Adrenal gland (tissue), 9 donors: ENCODE measurements at regions not wholly inside any gene's neighbourhood (a gene's known extent, or its start where the extent isn't known, plus 50 kb on each side); places are given as distances from the start of the nearest gene placed in this dataset.

Experiments
- DNase-seq, 7 donors: peaks; one replicate each; pipeline ENCODE4 v3.0.0-alpha.2; 2019 to 2020
- H3K27ac ChIP-seq, 5 donors: fragments of 200-600 bp; sonication (generic) in 4 of 5; 1 replicate in 3 of 5; 2 replicates in 2 of 5; pipeline versions ENCODE4 v1.5.1 to v1.8.0; 2016 to 2020; ENCODE audit warnings: mild to moderate bottlenecking in 1 of 5
- H3K27me3 ChIP-seq: fragments of 200-600 bp; 2 replicates; pipeline ENCODE4 v1.8.0; 2021
- H3K36me3 ChIP-seq, 2 donors: fragments of 200-600 bp; replicated peaks in 1 of 2; 1 replicate in 1 of 2; 2 replicates in 1 of 2; pipeline versions ENCODE4 v1.5.1 to v1.8.0; 2018 to 2022
- H3K4me1 ChIP-seq, 2 donors: fragments of 200-600 bp; replicated peaks in 1 of 2; 1 replicate in 1 of 2; 2 replicates in 1 of 2; pipeline versions ENCODE4 v1.5.1 to v1.8.0; 2018 to 2021
- H3K4me3 ChIP-seq, 4 donors: fragments of 200-600 bp; sonication (generic) in 3 of 4; one replicate each; pipeline ENCODE4 v1.5.1; 2016 to 2018
- H3K9me3 ChIP-seq, 3 donors: fragments of 200-600 bp; sonication (generic) in 1 of 3; replicated peaks in 1 of 3; 1 replicate in 2 of 3; 2 replicates in 1 of 3; pipeline versions ENCODE4 v1.5.1 to v1.8.0; 2016 to 2021
- POLR2A ChIP-seq, 2 donors: fragments of 450-650 bp; IDR thresholded peaks; one replicate each; pipeline ENCODE4 v1.6.1; 2017; ENCODE audit warnings: antibody characterized with exemption in 2 of 2, mild to moderate bottlenecking in 2 of 2, moderate library complexity in 1 of 2
- WGBS, 4 donors: extraction: QIAGEN DNeasy Blood & Tissue Kit in 2 of 4; methylation state at CpG; one replicate each; pipeline versions ENCODE4 v1.1.5 to v1.1.7; 2013 to 2017; 5-methylcytosine and 5-hydroxymethylcytosine counted together
- intact Hi-C, 2 donors: fragments of 100-400 bp; cut with DNase I; formaldehyde crosslinking; loops; one replicate each; pipeline versions ENCODE4 v1.14.1 to v1.15.0; 2022 to 2023
- TF ChIP-seq, protein P1 (sequence below), 6 experiments: fragments of 450-650 bp in 4 of 6; fragments of 200-600 bp in 2 of 6; sonication (generic) in 1 of 6; IDR thresholded peaks; 1 replicate in 5 of 6; 2 replicates in 1 of 6; pipeline versions ENCODE4 v1.5.1 to v1.8.0; 2016 to 2021; ENCODE audit warnings: antibody characterized with exemption in 6 of 6, mild to moderate bottlenecking in 2 of 6, moderate library complexity in 1 of 6
- donor health status: healthy with polysubstance abuse.
- donor health status: Bipolar disorder and iron deficiency.
- donor health status: DM: yes; HTN: yes; CAD: no.
- donor health status: DM: no; HTN: no; CAD: no.
- donor health status: DM: no; HTN: no; CAD: no.

DNA sequence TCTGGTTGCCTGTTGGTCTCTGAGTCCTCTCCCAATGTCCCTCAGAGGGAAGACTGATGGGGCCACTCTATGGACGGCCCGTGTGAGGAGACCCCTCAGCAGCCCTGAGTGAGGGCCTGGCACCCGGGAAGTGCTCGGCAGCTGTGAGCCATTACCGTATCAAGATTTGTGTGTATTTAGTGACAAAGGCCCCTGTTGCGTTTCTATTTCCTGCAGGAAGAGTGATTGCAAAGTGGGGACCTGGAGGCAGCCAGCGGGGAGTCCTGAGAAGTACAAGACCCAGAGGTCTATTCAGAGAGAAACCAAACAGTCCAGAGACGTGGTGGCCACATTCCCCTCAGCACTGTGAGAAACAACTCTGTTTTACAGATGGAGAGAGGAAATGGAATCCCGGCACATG is 51.1 kb upstream of the CHST15 start:
- Histone ChIP-seq H3K4me3 (no peak overlapping the region), H3K9me3 (no peaks in the 10 kb centered on the region), H3K4me1 (peaks cover 0 to 20% of the 10 kb centered on the region in 2 donors), H3K36me3 (no peaks in the 10 kb centered on the region), H3K27ac (peak overlapping the region in 4 of 5 donors; percentile 6 to 87 (median 40)), H3K27me3 (no peaks in the 10 kb centered on the region)
- TF ChIP-seq, protein P1, sequence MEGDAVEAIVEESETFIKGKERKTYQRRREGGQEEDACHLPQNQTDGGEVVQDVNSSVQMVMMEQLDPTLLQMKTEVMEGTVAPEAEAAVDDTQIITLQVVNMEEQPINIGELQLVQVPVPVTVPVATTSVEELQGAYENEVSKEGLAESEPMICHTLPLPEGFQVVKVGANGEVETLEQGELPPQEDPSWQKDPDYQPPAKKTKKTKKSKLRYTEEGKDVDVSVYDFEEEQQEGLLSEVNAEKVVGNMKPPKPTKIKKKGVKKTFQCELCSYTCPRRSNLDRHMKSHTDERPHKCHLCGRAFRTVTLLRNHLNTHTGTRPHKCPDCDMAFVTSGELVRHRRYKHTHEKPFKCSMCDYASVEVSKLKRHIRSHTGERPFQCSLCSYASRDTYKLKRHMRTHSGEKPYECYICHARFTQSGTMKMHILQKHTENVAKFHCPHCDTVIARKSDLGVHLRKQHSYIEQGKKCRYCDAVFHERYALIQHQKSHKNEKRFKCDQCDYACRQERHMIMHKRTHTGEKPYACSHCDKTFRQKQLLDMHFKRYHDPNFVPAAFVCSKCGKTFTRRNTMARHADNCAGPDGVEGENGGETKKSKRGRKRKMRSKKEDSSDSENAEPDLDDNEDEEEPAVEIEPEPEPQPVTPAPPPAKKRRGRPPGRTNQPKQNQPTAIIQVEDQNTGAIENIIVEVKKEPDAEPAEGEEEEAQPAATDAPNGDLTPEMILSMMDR (IDR thresholded peaks at IDR 0.05), result no peak
- TF ChIP-seq POLR2A (IDR thresholded peaks at IDR 0.05), result no peak
- no peak for DNase-seq
- 55 to 82% (median 62%) methylated on average over 6 to 9 of the region's 9 CpGs for WGBS, 4 donors
- intact Hi-C loops, result no loop called here

DNA sequence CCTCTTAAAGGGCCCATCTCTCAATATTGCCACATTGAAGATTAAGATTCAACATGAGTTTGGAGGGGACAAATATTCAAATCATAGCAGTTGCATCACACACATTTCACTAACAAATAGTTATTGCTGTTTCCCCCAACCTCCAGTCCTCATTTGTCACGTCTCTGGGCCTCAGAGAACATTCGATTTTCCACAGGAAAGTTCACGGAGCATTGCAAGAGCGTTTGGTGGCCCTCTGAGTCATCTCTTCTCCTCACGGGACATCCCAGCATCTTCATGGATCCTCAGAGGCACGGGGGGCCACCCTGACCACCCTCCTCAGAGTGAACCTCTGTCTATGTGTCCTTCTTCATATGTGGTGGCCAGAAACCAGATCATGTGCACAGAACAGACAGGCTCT is 50.3 kb upstream of the CHST15 start:
- intact Hi-C loops, result no loop called here

More for the DNA sequence above, 50.3 kb upstream of the CHST15 start:
- Histone ChIP-seq H3K9me3 (no peaks in the 10 kb centered on the region), H3K27ac (peak overlapping the region in 1 of 5 donors; percentile 87), H3K27me3 (no peaks in the 10 kb centered on the region), H3K4me1 (peaks cover 0 to 20% of the 10 kb centered on the region in 2 donors), H3K4me3 (no peak overlapping the region), H3K36me3 (no peaks in the 10 kb centered on the region)
- 74 to 94% (median 80%) methylated on average over 6 of the region's 6 CpGs for WGBS, 4 donors
- no peak for DNase-seq
- TF ChIP-seq, protein P1 (IDR thresholded peaks at IDR 0.05), result no peak
- no peak for TF ChIP-seq POLR2A (IDR thresholded peaks at IDR 0.05)
